Embryonic facial prominence (tissue), 1 donor: ENCODE measurements at regions not wholly inside any gene's neighbourhood (a gene's known extent, or its start where the extent isn't known, plus 50 kb on each side); places are given as distances from the start of the nearest gene placed in this dataset.
"Not testable (repeated sequence)": the region's sequence is repeated elsewhere in the genome, so short reads cannot be mapped to it uniquely, and the experiment has no call there.

Source experiments
- DNase-seq: peaks from one replicate; pipeline ENCODE4 v3.0.0-alpha.2; 2016; ENCODE audit errors: extremely low spot score

DNA sequence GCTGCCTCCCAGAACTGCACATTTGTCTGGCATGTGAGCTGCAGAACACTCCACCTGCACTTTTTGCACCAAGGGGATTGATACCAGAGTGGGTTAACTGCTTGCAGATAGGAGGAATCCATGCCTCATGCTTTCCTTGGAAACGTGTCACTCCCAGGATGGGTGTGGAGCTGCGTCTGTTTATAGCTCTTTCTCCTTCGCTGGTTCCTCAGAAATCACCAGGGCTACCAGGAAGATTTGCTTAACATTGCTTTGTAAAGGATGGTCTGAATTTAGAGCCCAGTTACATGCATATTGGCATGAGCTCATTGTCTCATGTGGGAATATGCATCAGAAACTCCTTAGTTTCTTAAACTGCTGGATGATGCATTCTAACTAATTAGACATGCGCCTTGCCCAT lies 234.6 kb downstream of the GADD45G start:
- DNase-seq = no peak

DNA sequence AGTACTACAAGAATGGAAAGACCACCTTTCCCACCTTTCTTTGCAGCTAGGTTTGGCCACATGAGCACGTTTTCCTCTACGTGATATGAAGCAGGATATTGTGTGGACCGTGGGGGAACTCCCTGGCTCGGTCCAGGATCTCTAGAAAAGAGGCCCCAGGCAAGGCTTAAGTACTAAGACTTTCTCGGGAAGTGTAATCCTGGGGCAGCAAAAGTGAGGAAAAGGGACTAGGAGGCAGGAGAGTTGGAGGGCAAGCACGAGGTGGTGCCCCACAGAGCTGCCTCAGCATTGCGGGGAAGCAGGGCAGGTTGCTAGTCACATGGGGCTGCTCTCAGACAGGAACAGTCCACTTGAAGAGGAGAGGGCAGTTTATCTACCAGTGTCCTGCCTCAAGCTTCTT lies 235.1 kb downstream of the GADD45G start:
- DNase-seq = no peak

GRCh38 chr9:89841456-89841855 lies 236.6 kb downstream of the GADD45G start:
- DNase-seq = no peak

- DNase-seq = no peak
These were observed 237.5 kb downstream of the GADD45G start for GRCh38 chr9:89842267-89842768.

- no peak for DNase-seq
These were observed 238.3 kb downstream of the GADD45G start for GRCh38 chr9:89843074-89843473.

DNA sequence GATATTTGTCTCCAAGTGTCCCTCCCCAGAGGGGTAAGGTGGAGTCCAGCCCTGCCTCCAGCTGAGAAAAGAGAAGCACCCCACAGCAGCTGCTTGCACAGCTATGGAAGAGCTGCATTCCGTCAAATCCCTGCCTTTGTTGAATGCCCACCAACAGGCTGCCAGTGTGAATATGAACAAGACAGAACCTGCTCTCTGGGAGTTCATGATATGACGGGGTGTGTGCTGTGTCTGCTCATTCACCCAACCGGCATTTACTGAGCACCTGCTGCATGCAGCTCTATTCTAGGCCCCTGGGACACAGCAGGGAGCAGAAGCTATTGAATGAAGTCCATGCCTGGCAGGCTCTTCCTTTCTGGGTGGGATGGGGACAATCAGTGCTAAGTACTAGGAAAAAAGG lies 238.8 kb downstream of the GADD45G start:
- DNase-seq = no peak

DNA sequence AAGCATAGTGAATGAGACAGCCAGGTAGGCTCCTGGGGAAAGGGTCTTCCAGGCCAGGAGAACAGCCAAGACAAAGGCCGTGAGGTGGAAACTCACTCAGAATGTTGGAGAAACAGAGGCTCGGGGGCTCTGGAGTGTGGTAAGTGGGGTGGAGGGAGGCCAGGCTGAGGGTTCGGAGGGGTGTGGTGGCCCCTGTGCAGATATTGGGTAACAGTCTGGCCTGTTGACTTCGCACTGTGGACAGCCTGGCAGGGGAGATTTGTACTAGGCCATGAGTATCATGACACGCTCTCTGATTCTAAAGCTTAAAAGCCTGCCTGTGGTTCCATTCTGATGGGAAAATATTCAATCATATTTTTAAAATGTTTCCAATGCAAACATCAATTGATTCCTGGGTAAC lies 239.3 kb downstream of the GADD45G start:
- no peak for DNase-seq

- no peak for DNase-seq
These were observed 239.7 kb downstream of the GADD45G start for GRCh38 chr9:89844535-89844934.

GRCh38 chr9:89845321-89845720 lies 240.5 kb downstream of the GADD45G start:
- DNase-seq = no peak

DNA sequence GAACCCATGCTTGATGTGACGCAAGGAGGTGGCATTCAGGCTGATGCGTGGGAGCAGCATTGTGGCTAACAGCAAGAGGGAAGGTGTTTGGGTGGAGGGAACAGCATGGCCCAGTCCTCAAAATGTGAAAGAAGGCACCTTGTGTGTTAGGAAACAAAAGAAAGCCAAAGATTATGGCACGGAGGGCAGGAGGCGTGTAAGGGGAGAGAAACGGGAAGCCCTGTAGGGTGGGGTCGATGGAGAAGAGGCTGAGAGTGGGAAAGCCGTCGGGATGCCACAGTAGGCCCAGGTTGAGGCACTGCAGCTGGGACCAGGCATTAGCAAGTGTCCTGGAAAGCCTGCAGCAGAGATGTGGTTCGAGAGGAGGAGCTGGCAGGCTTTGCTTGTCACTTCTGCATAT lies 241.1 kb downstream of the GADD45G start:
- DNase-seq = no peak

GRCh38 chr9:89848060-89849040 lies 243.5 kb downstream of the GADD45G start:
- no peak for DNase-seq

DNA sequence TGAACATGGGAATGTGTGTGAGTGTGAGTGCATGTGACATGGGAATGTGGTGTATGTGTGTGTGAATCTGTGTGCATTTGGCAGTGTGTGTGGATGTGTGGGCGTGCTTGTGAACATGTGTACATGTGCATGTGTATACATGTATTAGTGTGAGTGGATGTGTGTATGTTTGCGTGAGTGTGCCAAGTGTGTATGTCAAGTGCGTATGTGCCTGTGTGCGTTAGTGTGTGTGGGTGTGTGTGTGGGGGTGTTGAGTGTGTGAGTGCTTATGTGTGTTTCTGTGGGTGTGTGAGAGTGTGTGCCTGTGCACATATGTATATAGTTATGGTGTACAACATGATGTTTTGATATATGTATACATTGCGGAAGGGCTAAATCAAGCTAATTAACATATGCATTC lies 244.3 kb downstream of the GADD45G start:
- DNase-seq = no peak

- DNase-seq = no peak
These were observed 245.3 kb downstream of the GADD45G start for GRCh38 chr9:89850153-89850552.

DNA sequence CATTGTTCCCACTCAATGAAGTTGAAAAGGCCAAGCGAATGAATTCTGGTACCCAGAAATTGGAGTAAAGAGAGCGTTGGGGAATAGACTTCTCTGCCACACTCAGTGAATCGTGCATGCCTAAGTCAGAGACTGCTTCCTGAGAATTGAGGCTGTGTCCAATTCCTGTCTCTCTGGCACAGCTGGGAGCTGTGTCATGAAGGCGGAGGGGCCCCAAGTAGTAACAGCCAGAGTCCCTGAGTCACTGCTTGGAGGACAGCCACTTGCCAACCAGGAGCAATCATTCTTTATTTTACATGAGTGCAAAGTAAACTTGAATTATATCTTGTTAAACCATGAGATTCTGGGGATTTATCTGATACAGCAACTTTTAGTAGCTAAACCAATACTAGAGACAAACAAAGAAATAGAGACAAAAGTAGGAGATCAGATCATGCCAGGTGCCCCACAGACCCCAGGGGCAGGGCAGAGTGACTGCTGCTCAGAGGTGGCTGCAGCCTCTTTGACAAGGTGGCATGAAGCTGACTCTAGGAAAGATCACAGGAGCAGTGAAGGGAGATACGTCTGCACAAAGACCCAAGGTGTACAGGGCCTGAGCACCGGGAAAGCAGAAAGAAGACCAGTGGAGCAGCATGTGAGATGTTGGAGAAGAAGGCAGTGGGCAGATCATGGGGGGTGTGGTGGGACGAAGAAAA lies 246.0 kb downstream of the GADD45G start:
- no peak for DNase-seq

DNA sequence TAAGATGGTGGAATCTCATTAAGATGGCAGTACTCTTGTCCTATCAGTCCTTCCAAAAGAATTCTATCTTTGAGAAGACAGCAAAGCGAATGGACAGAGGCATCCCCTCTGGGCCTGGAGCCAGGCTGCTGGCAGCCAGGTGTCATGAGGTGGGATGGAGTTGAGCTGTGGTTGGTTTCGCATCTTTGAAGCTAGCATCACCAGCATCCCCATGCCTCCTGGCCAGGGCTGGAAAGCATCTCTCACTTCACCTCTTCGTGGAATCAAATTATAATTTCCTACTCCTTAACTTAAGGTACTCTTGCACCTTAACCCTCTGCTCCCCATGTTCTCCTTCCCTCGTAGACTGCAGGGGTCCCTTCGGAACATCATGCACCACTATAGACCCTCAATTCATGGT lies 248.3 kb downstream of the GADD45G start:
- DNase-seq = no peak

- no peak for DNase-seq
These were observed 249.1 kb downstream of the GADD45G start for GRCh38 chr9:89853931-89854330.

DNA sequence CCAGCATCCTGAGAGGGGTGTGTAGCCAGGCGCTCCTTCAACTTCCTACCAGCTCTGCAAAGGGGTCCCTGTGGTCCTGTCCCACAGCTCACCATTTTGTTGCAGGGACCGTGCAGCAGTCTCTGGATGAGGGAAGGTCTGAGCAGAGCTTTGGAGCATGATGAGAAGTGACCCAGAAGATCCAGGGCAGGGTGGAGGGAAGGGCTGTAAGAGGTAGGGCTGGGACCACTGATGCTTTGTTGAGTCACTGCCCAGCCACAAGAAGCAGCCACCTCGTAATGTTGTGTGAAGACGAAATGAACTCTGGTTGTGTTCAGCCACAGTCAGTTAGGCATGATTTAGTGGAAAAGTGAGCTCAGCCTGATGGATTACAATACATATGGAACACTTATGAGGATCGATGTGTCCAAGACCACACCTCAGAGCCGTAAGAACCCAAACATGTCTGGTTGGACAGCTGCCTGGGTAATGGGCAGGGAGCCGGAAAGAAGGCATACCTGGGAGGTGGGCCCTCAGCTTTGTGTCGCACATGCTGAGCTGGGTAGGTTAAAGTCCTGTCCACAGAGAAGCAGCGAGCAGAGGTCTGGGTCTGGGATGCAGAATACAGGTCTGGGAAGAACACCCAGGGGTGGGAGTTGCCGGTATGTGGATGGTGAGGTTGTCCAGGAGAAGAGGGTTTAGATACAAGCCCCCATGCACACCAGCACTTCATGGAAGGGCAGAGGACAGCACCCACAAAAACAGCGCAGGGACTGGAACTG lies 250.1 kb downstream of the GADD45G start:
- no peak for DNase-seq

- not testable (repeated sequence) for DNase-seq
These were observed 251.5 kb downstream of the GADD45G start for GRCh38 chr9:89856296-89856695.

DNA sequence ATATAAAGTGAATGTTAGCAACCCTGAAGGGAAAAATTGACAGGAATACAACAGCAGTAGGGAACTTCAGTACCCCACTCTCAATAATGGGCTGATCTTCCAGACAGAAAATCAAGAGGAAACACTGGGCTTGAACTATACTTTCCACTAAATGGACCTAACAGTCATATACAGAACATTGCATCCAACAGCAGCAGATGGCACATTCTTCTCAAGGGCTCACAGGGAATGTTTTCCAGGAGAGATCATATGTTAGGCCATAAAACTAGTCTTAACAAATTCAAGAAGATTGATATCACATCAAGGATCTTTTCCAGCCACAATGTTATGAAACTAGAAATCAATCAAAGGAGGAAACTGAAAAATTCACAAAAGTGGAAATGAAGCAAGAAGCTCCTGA lies 252.1 kb downstream of the GADD45G start:
- not testable (repeated sequence) for DNase-seq

DNA sequence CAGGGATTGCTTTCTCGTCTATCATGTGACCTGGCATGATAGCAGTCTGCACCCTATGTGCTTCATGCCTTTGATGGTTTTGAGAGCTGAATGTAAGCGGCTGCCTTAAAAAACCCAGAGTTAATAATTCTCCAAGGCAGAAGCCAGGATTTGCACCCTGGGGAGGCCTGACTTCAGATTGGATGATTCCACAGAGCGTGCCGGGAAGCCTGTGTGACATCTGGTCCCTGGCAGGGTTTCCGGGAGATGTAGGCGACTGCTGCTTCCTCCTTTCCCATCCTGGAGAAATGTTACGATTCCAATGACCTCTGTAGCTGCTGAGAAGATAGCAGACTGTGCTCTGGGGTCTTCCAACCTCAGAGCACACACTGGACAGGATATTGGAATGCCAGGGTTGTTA lies 255.0 kb downstream of the GADD45G start:
- DNase-seq = not testable (repeated sequence)

- not testable (repeated sequence) for DNase-seq
These were observed 256.6 kb downstream of the GADD45G start for GRCh38 chr9:89861371-89861770.

DNA sequence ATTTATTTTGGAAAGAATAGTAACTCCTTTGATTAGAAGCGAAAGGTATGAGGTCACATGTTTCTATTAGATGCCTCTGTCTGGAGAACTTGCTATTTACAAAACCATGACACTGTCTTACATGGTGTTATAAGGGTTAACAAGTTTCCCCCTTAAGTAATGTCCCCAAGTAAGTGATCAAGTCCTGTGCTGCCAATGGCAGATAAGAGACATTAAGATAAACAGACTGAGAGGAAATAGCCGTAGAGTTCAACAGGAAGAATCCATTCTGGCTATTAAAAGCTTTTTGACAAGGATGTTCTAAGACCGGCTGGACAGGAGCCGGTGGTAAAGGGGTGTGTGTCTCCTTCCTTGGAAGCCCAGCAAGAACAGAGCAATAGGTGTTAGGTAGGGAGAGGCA lies 257.5 kb downstream of the GADD45G start:
- DNase-seq = no peak
